ENCODE measurements at regions not wholly inside any gene's neighbourhood (a gene's known extent, or its start where the extent isn't known, plus 50 kb on each side); places are given as distances from the start of the nearest gene placed in this dataset.

DNA sequence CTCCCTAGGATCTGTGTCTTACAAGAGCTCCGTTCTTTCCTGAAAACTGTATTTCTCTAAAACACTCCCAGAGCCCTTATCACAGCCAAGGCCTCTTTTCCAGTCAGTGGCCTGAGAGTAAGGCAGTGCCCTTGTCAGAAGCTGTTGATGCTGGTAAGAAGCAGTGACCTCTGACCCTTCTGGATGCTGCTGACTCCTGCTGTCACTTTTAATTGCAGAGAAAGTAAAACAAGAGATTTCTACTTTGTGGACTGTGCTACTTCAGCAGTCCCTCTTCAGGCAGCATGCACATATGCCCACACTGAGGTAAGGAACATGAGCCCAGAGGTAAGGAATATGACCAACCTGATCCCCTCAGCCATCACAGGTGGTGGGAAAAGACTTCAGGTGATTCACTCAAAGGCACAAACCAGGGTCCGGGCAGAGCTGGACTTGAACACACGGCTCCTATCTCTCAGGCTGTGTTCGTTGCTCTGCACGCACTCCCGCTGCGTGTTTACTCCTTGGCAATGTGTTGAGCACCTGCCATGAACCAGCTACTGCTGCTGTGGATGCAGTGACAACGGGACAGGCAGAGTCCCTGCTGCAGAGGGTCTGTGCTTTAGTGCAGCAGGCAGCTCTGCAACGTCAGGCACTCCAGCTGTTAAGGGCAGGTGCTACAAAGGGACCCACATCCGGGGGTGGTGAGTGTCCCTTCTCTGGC is 201.9 kb upstream of the CST7 start:
- TF ChIP-seq, protein P1, sequence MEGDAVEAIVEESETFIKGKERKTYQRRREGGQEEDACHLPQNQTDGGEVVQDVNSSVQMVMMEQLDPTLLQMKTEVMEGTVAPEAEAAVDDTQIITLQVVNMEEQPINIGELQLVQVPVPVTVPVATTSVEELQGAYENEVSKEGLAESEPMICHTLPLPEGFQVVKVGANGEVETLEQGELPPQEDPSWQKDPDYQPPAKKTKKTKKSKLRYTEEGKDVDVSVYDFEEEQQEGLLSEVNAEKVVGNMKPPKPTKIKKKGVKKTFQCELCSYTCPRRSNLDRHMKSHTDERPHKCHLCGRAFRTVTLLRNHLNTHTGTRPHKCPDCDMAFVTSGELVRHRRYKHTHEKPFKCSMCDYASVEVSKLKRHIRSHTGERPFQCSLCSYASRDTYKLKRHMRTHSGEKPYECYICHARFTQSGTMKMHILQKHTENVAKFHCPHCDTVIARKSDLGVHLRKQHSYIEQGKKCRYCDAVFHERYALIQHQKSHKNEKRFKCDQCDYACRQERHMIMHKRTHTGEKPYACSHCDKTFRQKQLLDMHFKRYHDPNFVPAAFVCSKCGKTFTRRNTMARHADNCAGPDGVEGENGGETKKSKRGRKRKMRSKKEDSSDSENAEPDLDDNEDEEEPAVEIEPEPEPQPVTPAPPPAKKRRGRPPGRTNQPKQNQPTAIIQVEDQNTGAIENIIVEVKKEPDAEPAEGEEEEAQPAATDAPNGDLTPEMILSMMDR (IDR thresholded peaks at IDR 0.05): no peak
- TF ChIP-seq SIN3A (IDR thresholded peaks at IDR 0.05; ENCODE audit: borderline replicate concordance, insufficient read depth, low read depth, low read length): no peak
- no peak for TF ChIP-seq POLR2AphosphoS5 (IDR thresholded peaks at IDR 0.05; ENCODE audit: low read depth, low read length)
- ChIA-PET POLR2A (no interaction called here), CTCF (no interaction called here)
- Histone ChIP-seq H3K27ac (ENCODE audit: low read length) (no peak overlapping the region), H3K36me3 (ENCODE audit: control insufficient read depth, insufficient read depth, low read length) (no peaks in the 10 kb centered on the region), H3K4me3 (ENCODE audit: low read depth in 2 of 2, low read length in 2 of 2) (no peak overlapping the region), H3K9me3 (ENCODE audit: control insufficient read depth, insufficient read depth, low read depth, low read length) (no peaks in the 10 kb centered on the region), H3K27me3 (ENCODE audit: control insufficient read depth, insufficient read depth, low read length) (no peaks in the 10 kb centered on the region), H3K4me1 (ENCODE audit: control insufficient read depth, insufficient read depth, low read length) (no peaks in the 10 kb centered on the region)
- no TSS peak for BruUV-seq (replicated peaks)
- in situ Hi-C loops (cut with HindIII; ENCODE audit: low pct_unique_long_range_greater_than_20kb, low sequenced_read_pairs): no loop called here
- ATAC-seq (no peak), DNase-seq (ENCODE audit: low read depth, low spot score) (no peak)
- intact Hi-C loops (cut with micrococcal nuclease; ENCODE audit: unreplicated experiment): no loop called here

GRCh38 chr20:24747881-24748595 is 201.0 kb upstream of the CST7 start:
- DNase-seq (ENCODE audit: low read depth, low spot score) (no peak), ATAC-seq (no peak)
- in situ Hi-C loops (cut with HindIII; ENCODE audit: low pct_unique_long_range_greater_than_20kb, low sequenced_read_pairs) (no loop called here), intact Hi-C loops (cut with micrococcal nuclease; ENCODE audit: unreplicated experiment) (no loop called here)
- CTCF ChIA-PET: no interaction called here
- no peak overlapping the region for H3K4me3 ChIP-seq (ENCODE audit: low read depth in 2 of 2, low read length in 2 of 2)
- no TSS peak for BruUV-seq (replicated peaks)
- POLR2A ChIA-PET: no interaction called here
- no peaks in the 10 kb centered on the region for H3K27me3 ChIP-seq (ENCODE audit: control insufficient read depth, insufficient read depth, low read length)
- no peaks in the 10 kb centered on the region for H3K36me3 ChIP-seq (ENCODE audit: control insufficient read depth, insufficient read depth, low read length)
- no peak overlapping the region for H3K27ac ChIP-seq (ENCODE audit: low read length)
- TF ChIP-seq, protein P2, sequence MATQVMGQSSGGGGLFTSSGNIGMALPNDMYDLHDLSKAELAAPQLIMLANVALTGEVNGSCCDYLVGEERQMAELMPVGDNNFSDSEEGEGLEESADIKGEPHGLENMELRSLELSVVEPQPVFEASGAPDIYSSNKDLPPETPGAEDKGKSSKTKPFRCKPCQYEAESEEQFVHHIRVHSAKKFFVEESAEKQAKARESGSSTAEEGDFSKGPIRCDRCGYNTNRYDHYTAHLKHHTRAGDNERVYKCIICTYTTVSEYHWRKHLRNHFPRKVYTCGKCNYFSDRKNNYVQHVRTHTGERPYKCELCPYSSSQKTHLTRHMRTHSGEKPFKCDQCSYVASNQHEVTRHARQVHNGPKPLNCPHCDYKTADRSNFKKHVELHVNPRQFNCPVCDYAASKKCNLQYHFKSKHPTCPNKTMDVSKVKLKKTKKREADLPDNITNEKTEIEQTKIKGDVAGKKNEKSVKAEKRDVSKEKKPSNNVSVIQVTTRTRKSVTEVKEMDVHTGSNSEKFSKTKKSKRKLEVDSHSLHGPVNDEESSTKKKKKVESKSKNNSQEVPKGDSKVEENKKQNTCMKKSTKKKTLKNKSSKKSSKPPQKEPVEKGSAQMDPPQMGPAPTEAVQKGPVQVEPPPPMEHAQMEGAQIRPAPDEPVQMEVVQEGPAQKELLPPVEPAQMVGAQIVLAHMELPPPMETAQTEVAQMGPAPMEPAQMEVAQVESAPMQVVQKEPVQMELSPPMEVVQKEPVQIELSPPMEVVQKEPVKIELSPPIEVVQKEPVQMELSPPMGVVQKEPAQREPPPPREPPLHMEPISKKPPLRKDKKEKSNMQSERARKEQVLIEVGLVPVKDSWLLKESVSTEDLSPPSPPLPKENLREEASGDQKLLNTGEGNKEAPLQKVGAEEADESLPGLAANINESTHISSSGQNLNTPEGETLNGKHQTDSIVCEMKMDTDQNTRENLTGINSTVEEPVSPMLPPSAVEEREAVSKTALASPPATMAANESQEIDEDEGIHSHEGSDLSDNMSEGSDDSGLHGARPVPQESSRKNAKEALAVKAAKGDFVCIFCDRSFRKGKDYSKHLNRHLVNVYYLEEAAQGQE (IDR thresholded peaks at IDR 0.05; ENCODE audit: insufficient read depth in 1 of 2, low read depth in 2 of 2, low read length in 1 of 2): no peak
- no peak for TF ChIP-seq TCF7L2 (IDR thresholded peaks at IDR 0.05; ENCODE audit: low read depth, low read length)
- H3K4me1 ChIP-seq (ENCODE audit: control insufficient read depth, insufficient read depth, low read length): no peaks in the 10 kb centered on the region
- no peaks in the 10 kb centered on the region for H3K9me3 ChIP-seq (ENCODE audit: control insufficient read depth, insufficient read depth, low read depth, low read length)

DNA sequence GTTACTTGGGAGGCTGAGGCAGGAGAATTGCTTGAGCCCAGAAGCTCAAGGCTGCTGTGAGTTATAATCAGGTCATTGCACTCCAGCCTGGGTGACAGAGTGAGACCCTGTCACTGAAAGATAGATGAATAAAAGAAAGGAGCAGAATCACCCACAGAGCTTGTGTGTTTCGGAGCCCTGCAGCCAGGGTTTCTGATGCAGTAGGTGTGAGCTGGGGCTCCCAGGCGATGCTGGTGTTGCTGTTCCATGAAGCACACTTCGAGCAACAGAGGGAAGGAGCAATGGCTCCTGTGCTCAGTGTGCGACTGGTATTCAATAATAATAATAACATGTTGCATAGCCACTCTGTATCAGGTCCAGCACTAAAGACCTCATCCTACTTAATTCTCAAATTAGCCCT is 197.5 kb upstream of the CST7 start:
- in situ Hi-C loops (cut with HindIII; ENCODE audit: low pct_unique_long_range_greater_than_20kb, low sequenced_read_pairs): no loop called here
- H3K27ac ChIP-seq (ENCODE audit: low read length): no peak overlapping the region
- BruUV-seq (replicated peaks): no TSS peak
- DNase-seq (ENCODE audit: low read depth, low spot score) (no peak), ATAC-seq (no peak)
- no peaks in the 10 kb centered on the region for H3K36me3 ChIP-seq (ENCODE audit: control insufficient read depth, insufficient read depth, low read length)
- CTCF ChIA-PET: no interaction called here
- no peaks in the 10 kb centered on the region for H3K27me3 ChIP-seq (ENCODE audit: control insufficient read depth, insufficient read depth, low read length)
- no peaks in the 10 kb centered on the region for H3K4me1 ChIP-seq (ENCODE audit: control insufficient read depth, insufficient read depth, low read length)
- TF ChIP-seq SIN3A (IDR thresholded peaks at IDR 0.05; ENCODE audit: borderline replicate concordance, insufficient read depth, low read depth, low read length) (no peak), TCF7L2 (IDR thresholded peaks at IDR 0.05; ENCODE audit: low read depth, low read length) (no peak), POLR2AphosphoS5 (IDR thresholded peaks at IDR 0.05; ENCODE audit: low read depth, low read length) (no peak)
- TF ChIP-seq, protein P1 (IDR thresholded peaks at IDR 0.05): no peak
- TF ChIP-seq, protein P2 (IDR thresholded peaks at IDR 0.05; ENCODE audit: insufficient read depth in 1 of 2, low read depth in 2 of 2, low read length in 1 of 2): no peak
- no peaks in the 10 kb centered on the region for H3K9me3 ChIP-seq (ENCODE audit: control insufficient read depth, insufficient read depth, low read depth, low read length)
- H3K4me3 ChIP-seq (ENCODE audit: low read depth in 2 of 2, low read length in 2 of 2): no peak overlapping the region
- intact Hi-C loops (cut with micrococcal nuclease; ENCODE audit: unreplicated experiment): no loop called here
- POLR2A ChIA-PET: no interaction called here
